ENCODE measurements at regions not wholly inside any gene's neighbourhood (a gene's known extent, or its start where the extent isn't known, plus 50 kb on each side); places are given as distances from the start of the nearest gene placed in this dataset.

GRCh38 chr11:121884626-121885025 is 231.4 kb downstream of the BLID start:
- H3K4me1 Mint-ChIP-seq: peaks cover 9% of the 10 kb centered on the region
- no peaks in the 10 kb centered on the region for H3K36me3 Mint-ChIP-seq (ENCODE audit: low read depth)
- H3K27me3 Mint-ChIP-seq (ENCODE audit: low read depth, poor library complexity): no peaks in the 10 kb centered on the region
- no peak for TF ChIP-seq CTCF (IDR thresholded peaks at IDR 0.05)
- no peak overlapping the region for H3K27ac Mint-ChIP-seq
- peaks cover 4% of the 10 kb centered on the region for H3K9me3 Mint-ChIP-seq
- DNase-seq: no peak
- H3K4me3 Mint-ChIP-seq: no peak overlapping the region

- DNase-seq: no peak
- no peaks in the 10 kb centered on the region for H3K36me3 Mint-ChIP-seq (ENCODE audit: low read depth)
- H3K4me1 Mint-ChIP-seq: no peaks in the 10 kb centered on the region
- TF ChIP-seq CTCF (IDR thresholded peaks at IDR 0.05): no peak
- H3K27ac Mint-ChIP-seq: no peak overlapping the region
- peaks cover 4% of the 10 kb centered on the region for H3K9me3 Mint-ChIP-seq
- no peak overlapping the region for H3K4me3 Mint-ChIP-seq
- peaks cover 1% of the 10 kb centered on the region for H3K27me3 Mint-ChIP-seq (ENCODE audit: low read depth, poor library complexity)
Measured at GRCh38 chr11:121881806-121882205, 234.2 kb downstream of the BLID start.

- Mint-ChIP-seq H3K27ac (no peak overlapping the region), H3K4me3 (no peak overlapping the region), H3K36me3 (ENCODE audit: low read depth) (no peaks in the 10 kb centered on the region), H3K9me3 (no peaks in the 10 kb centered on the region), H3K27me3 (ENCODE audit: low read depth, poor library complexity) (peaks cover 11% of the 10 kb centered on the region), H3K4me1 (no peaks in the 10 kb centered on the region)
- no peak for TF ChIP-seq CTCF (IDR thresholded peaks at IDR 0.05)
- no peak for DNase-seq
Measured at GRCh38 chr11:121877152-121877551, 238.9 kb downstream of the BLID start.

- H3K27ac Mint-ChIP-seq: no peak overlapping the region
- no peaks in the 10 kb centered on the region for H3K4me1 Mint-ChIP-seq
- DNase-seq: no peak
- H3K27me3 Mint-ChIP-seq (ENCODE audit: low read depth, poor library complexity): peaks cover 16% of the 10 kb centered on the region
- no peak overlapping the region for H3K4me3 Mint-ChIP-seq
- no peak for TF ChIP-seq CTCF (IDR thresholded peaks at IDR 0.05)
- no peaks in the 10 kb centered on the region for H3K9me3 Mint-ChIP-seq
- no peaks in the 10 kb centered on the region for H3K36me3 Mint-ChIP-seq (ENCODE audit: low read depth)
Measured at GRCh38 chr11:121873766-121874165, 242.2 kb downstream of the BLID start.

GRCh38 chr11:121872356-121872755 is 243.7 kb downstream of the BLID start:
- no peaks in the 10 kb centered on the region for H3K4me1 Mint-ChIP-seq
- H3K27ac Mint-ChIP-seq: no peak overlapping the region
- peaks cover 16% of the 10 kb centered on the region for H3K27me3 Mint-ChIP-seq (ENCODE audit: low read depth, poor library complexity)
- no peak for DNase-seq
- H3K36me3 Mint-ChIP-seq (ENCODE audit: low read depth): no peaks in the 10 kb centered on the region
- no peak overlapping the region for H3K4me3 Mint-ChIP-seq
- TF ChIP-seq CTCF (IDR thresholded peaks at IDR 0.05): no peak
- H3K9me3 Mint-ChIP-seq: no peaks in the 10 kb centered on the region

GRCh38 chr11:121870206-121871045 is 245.6 kb downstream of the BLID start:
- Mint-ChIP-seq H3K27me3 (ENCODE audit: low read depth, poor library complexity) (peaks cover 9% of the 10 kb centered on the region), H3K9me3 (no peaks in the 10 kb centered on the region), H3K27ac (no peak overlapping the region)

More at GRCh38 chr11:121870206-121871045, 245.6 kb downstream of the BLID start:
- Mint-ChIP-seq H3K36me3 (ENCODE audit: low read depth) (no peaks in the 10 kb centered on the region), H3K4me1 (no peaks in the 10 kb centered on the region), H3K4me3 (no peak overlapping the region)
- no peak for TF ChIP-seq CTCF (IDR thresholded peaks at IDR 0.05)
- no peak for DNase-seq

All from nephron progenitor cell (in vitro differentiated cells).